Gastroesophageal sphincter (tissue), 4 donors: ENCODE measurements at regions not wholly inside any gene's neighbourhood (a gene's known extent, or its start where the extent isn't known, plus 50 kb on each side); places are given as distances from the start of the nearest gene placed in this dataset.

Experiments used
- ATAC-seq: fragments of 150-250 bp; one replicate; pipeline ENCODE4 v1.9.1; 2016; ENCODE audit warnings: mild to moderate bottlenecking, moderate library complexity
- H3K27ac ChIP-seq, 4 donors: fragments of 200-600 bp; sonication (generic) in 3 of 4; 1 replicate in 3 of 4; 2 replicates in 1 of 4; pipeline ENCODE4 v1.5.1; 2016 to 2019
- H3K27me3 ChIP-seq: fragments of 200-600 bp; sonication (generic); one replicate; pipeline ENCODE4 v1.5.1; 2019
- H3K36me3 ChIP-seq, 2 donors: fragments of 200-600 bp; sonication (generic); one replicate each; pipeline ENCODE4 v1.5.1; 2019; ENCODE audit warnings: control low read depth in 1 of 2
- H3K4me1 ChIP-seq, 3 donors: fragments of 200-600 bp; sonication (generic); 1 replicate in 2 of 3; 2 replicates in 1 of 3; pipeline ENCODE4 v1.5.1; 2016 to 2019; ENCODE audit warnings: control low read depth in 2 of 3
- H3K4me3 ChIP-seq, 2 donors: fragments of 200-600 bp; sonication (generic); one replicate each; pipeline ENCODE4 v1.5.1; 2019; ENCODE audit warnings: mild to moderate bottlenecking in 1 of 2, moderate library complexity in 1 of 2
- H3K9me3 ChIP-seq, 3 donors: fragments of 200-600 bp; sonication (generic); one replicate each; pipeline ENCODE4 v1.5.1; 2017 to 2019; ENCODE audit warnings: control low read depth in 2 of 3
- EP300 ChIP-seq: sonication (generic); formaldehyde crosslinking; IDR thresholded peaks from one replicate; pipeline ENCODE4 v1.6.1; 2017; ENCODE audit warnings: antibody characterized with exemption, mild to moderate bottlenecking
- POLR2A ChIP-seq, 2 donors: fragments of 450-650 bp; IDR thresholded peaks; one replicate each; pipeline ENCODE4 v1.6.1; 2017; ENCODE audit warnings: antibody characterized with exemption in 2 of 2, mild to moderate bottlenecking in 2 of 2, moderate library complexity in 1 of 2
- POLR2AphosphoS5 ChIP-seq: sonication (generic); formaldehyde crosslinking; IDR thresholded peaks from one replicate; pipeline ENCODE4 v1.6.1; 2017; ENCODE audit warnings: antibody characterized with exemption
- WGBS, 2 donors: methylation state at CpG; one replicate each; pipeline ENCODE4 v1.1.5; 2018; ENCODE audit warnings: low coverage in 1 of 2; 5-methylcytosine and 5-hydroxymethylcytosine counted together
- TF ChIP-seq, protein P1 (sequence below), 4 experiments: fragments of 200-600 bp in 2 of 4; fragments of 450-650 bp in 2 of 4; sonication (generic) in 1 of 4; IDR thresholded peaks; one replicate each; pipeline ENCODE4 v1.5.1; 2017 to 2019; ENCODE audit warnings: antibody characterized with exemption in 4 of 4, mild to moderate bottlenecking in 2 of 4, moderate library complexity in 2 of 4

DNA sequence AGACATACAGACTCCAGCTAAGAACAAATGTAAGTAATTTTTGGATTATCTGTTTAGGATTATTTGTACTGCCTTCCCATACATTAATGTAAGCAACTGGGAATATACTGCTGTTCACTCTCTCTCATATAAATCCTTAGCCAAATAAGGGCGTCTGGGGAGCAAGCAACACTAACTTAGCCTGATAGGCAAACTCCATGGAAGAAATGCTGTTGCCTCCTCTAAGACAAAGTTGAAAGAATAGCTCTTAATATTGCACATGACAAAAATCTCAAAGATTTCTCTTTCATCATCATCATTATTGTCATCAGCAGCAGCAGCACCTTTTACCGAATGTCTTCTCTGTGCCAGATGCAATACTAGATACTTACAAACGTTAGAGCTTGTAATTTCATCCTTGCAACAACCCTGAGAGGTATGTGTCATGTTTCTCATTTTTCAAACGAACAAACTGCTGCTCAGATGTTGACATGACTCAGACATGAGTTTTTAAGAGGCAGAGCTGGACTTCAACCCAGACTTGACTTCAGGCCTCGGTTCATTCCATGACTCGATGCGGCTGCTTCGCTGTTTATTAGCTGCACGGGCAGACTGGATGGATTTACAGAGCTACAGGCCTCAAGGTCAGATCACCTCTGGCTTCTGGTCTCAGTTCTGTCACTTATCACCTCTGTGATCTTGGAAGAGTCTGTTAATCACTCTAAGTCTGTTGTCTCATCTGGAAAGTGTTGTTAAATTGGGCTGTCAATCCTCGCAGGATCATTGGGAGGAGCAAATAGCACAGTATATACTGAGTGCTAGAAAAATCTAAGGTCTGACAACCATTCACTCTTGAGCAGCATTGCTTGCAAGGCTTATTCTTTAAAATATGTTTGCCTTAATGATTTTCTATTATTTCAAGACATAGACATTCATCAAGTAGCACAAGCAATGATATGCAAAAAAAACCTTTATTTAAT is 126.3 kb upstream of the CELF2 start:
- TF ChIP-seq, protein P1, sequence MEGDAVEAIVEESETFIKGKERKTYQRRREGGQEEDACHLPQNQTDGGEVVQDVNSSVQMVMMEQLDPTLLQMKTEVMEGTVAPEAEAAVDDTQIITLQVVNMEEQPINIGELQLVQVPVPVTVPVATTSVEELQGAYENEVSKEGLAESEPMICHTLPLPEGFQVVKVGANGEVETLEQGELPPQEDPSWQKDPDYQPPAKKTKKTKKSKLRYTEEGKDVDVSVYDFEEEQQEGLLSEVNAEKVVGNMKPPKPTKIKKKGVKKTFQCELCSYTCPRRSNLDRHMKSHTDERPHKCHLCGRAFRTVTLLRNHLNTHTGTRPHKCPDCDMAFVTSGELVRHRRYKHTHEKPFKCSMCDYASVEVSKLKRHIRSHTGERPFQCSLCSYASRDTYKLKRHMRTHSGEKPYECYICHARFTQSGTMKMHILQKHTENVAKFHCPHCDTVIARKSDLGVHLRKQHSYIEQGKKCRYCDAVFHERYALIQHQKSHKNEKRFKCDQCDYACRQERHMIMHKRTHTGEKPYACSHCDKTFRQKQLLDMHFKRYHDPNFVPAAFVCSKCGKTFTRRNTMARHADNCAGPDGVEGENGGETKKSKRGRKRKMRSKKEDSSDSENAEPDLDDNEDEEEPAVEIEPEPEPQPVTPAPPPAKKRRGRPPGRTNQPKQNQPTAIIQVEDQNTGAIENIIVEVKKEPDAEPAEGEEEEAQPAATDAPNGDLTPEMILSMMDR (IDR thresholded peaks at IDR 0.05), result no peak
- TF ChIP-seq EP300, result no peak
- no peak for TF ChIP-seq POLR2A (IDR thresholded peaks at IDR 0.05)
- no peak for TF ChIP-seq POLR2AphosphoS5
- Histone ChIP-seq H3K27ac (no peak overlapping the region), H3K4me1 (peaks cover 0 to 19% (median 5%) of the 10 kb centered on the region in 3 donors), H3K27me3 (no peaks in the 10 kb centered on the region), H3K36me3 (no peaks in the 10 kb centered on the region), H3K4me3 (no peak overlapping the region), H3K9me3 (peaks cover 0 to 5% (median 0%) of the 10 kb centered on the region in 3 donors)
- ATAC-seq, result peak; percentile 80
- whole genome bisulfite sequencing, 2 donors, result 54 to 59% methylated on average over 10 of the region's 10 CpGs

DNA sequence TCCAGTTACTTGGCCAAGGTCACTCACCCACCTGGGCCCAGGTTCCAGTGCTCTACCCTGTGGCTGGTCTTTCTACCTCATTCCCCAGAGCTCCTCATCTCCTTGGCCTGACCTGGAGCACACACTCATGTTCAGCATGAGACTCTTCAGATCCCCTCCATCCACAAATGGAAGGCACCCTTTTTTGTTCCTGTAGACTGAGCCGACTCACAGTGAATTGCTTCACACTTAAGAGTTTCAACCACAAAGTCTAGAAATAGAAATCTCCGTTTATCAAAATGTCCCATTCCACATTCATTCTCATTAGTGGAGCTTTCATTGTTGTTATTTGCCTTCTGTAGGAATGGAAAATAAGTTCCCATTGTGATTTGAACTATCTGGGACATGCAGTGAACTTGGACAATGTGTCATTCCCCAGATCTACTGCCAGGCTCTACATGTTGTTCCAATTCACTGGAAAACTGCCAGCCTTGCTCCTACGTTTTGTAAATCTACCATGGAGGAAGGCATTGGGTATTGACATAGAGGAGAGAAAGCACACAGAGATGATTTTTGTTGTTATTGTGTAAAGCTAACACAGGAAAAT is 125.3 kb upstream of the CELF2 start:
- Histone ChIP-seq H3K27ac (no peak overlapping the region), H3K4me3 (no peak overlapping the region), H3K9me3 (peaks cover 0 to 5% (median 0%) of the 10 kb centered on the region in 3 donors), H3K27me3 (no peaks in the 10 kb centered on the region), H3K4me1 (peaks cover 0 to 19% (median 5%) of the 10 kb centered on the region in 3 donors), H3K36me3 (no peaks in the 10 kb centered on the region)
- TF ChIP-seq POLR2A (IDR thresholded peaks at IDR 0.05) (no peak), POLR2AphosphoS5 (no peak), EP300 (no peak)
- TF ChIP-seq, protein P1 (IDR thresholded peaks at IDR 0.05), result no peak
- 56 to 63% methylated on average over 2 to 3 of the region's 3 CpGs for WGBS, 2 donors
- no peak for ATAC-seq

DNA sequence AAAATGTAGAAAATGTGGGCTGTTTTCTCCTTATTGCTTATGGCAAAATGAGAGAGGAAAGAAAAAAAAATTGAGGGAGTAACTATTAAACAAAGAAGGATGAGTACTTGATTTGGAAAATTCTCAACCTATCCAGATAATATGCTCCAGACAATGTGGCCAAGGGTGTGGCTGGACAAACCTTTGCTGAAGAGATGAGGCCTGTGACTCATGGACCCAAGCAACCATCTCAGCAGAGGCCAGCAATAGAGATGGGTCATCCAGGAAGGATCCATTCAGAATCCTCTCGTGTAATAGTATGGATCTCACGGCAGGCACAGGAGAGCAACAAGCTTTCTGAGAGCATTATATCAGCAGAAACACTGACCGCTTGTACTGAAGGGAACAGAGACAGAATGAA is 120.3 kb upstream of the CELF2 start:
- Histone ChIP-seq H3K4me1 (peaks cover 0 to 3% (median 3%) of the 10 kb centered on the region in 3 donors), H3K9me3 (peaks cover 0 to 5% (median 0%) of the 10 kb centered on the region in 3 donors), H3K27ac (no peak overlapping the region), H3K4me3 (no peak overlapping the region), H3K36me3 (no peaks in the 10 kb centered on the region), H3K27me3 (no peaks in the 10 kb centered on the region)
- TF ChIP-seq EP300 (no peak), POLR2AphosphoS5 (no peak), POLR2A (IDR thresholded peaks at IDR 0.05) (no peak)
- TF ChIP-seq, protein P1 (IDR thresholded peaks at IDR 0.05), result no peak
- peak; percentile 61 for ATAC-seq
- 95% methylated on average over 3 of the region's 3 CpGs; no CpG with 5 or more reads in 1 of the 2 donors for WGBS, 2 donors

DNA sequence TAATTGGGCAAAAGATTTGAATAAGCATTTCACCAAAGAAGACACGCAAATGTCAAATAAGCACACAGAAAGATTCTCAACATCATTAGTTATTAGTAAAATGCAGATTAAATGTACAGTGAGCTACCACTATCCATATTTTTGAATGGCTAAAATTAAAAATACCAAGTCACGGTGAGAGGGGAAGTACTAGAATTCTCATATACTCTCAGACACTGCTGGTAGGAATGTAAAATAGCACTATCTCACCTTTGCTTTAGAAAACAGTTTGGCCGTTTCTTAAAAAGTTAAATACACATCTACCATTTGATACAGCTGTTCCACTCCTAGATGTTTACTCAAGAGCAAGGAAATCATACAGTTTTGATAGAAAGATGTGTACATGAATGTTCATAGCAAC is 115.8 kb upstream of the CELF2 start:
- 85 to 86% methylated on average over 2 to 3 of the region's 3 CpGs for WGBS, 2 donors
- Histone ChIP-seq H3K27ac (no peak overlapping the region), H3K9me3 (no peaks in the 10 kb centered on the region), H3K4me1 (no peaks in the 10 kb centered on the region), H3K4me3 (no peak overlapping the region), H3K27me3 (no peaks in the 10 kb centered on the region), H3K36me3 (no peaks in the 10 kb centered on the region)
- no peak for ATAC-seq
- TF ChIP-seq, protein P1 (IDR thresholded peaks at IDR 0.05), result no peak
- TF ChIP-seq EP300 (no peak), POLR2A (IDR thresholded peaks at IDR 0.05) (no peak), POLR2AphosphoS5 (no peak)
